Adrenal gland (tissue), 9 donors: ENCODE measurements at regions not wholly inside any gene's neighbourhood (a gene's known extent, or its start where the extent isn't known, plus 50 kb on each side); places are given as distances from the start of the nearest gene placed in this dataset.

ENCODE experiments used
- DNase-seq, 7 donors: peaks; one replicate each; pipeline ENCODE4 v3.0.0-alpha.2; 2019 to 2020
- H3K27ac ChIP-seq, 5 donors: fragments of 200-600 bp; sonication (generic) in 4 of 5; 1 replicate in 3 of 5; 2 replicates in 2 of 5; pipeline versions ENCODE4 v1.5.1 to v1.8.0; 2016 to 2020; ENCODE audit warnings: mild to moderate bottlenecking in 1 of 5
- H3K27me3 ChIP-seq: fragments of 200-600 bp; 2 replicates; pipeline ENCODE4 v1.8.0; 2021
- H3K36me3 ChIP-seq, 2 donors: fragments of 200-600 bp; replicated peaks in 1 of 2; 1 replicate in 1 of 2; 2 replicates in 1 of 2; pipeline versions ENCODE4 v1.5.1 to v1.8.0; 2018 to 2022
- H3K4me1 ChIP-seq, 2 donors: fragments of 200-600 bp; replicated peaks in 1 of 2; 1 replicate in 1 of 2; 2 replicates in 1 of 2; pipeline versions ENCODE4 v1.5.1 to v1.8.0; 2018 to 2021
- H3K4me3 ChIP-seq, 4 donors: fragments of 200-600 bp; sonication (generic) in 3 of 4; one replicate each; pipeline ENCODE4 v1.5.1; 2016 to 2018
- H3K9me3 ChIP-seq, 3 donors: fragments of 200-600 bp; sonication (generic) in 1 of 3; replicated peaks in 1 of 3; 1 replicate in 2 of 3; 2 replicates in 1 of 3; pipeline versions ENCODE4 v1.5.1 to v1.8.0; 2016 to 2021
- POLR2A ChIP-seq, 2 donors: fragments of 450-650 bp; IDR thresholded peaks; one replicate each; pipeline ENCODE4 v1.6.1; 2017; ENCODE audit warnings: antibody characterized with exemption in 2 of 2, mild to moderate bottlenecking in 2 of 2, moderate library complexity in 1 of 2
- WGBS, 4 donors: extraction: QIAGEN DNeasy Blood & Tissue Kit in 2 of 4; methylation state at CpG; one replicate each; pipeline versions ENCODE4 v1.1.5 to v1.1.7; 2013 to 2017; 5-methylcytosine and 5-hydroxymethylcytosine counted together
- intact Hi-C, 2 donors: fragments of 100-400 bp; cut with DNase I; formaldehyde crosslinking; loops; one replicate each; pipeline versions ENCODE4 v1.14.1 to v1.15.0; 2022 to 2023
- TF ChIP-seq, protein P1 (sequence below), 6 experiments: fragments of 450-650 bp in 4 of 6; fragments of 200-600 bp in 2 of 6; sonication (generic) in 1 of 6; IDR thresholded peaks; 1 replicate in 5 of 6; 2 replicates in 1 of 6; pipeline versions ENCODE4 v1.5.1 to v1.8.0; 2016 to 2021; ENCODE audit warnings: antibody characterized with exemption in 6 of 6, mild to moderate bottlenecking in 2 of 6, moderate library complexity in 1 of 6
- donor health status: healthy with polysubstance abuse.
- donor health status: Bipolar disorder and iron deficiency.
- donor health status: DM: yes; HTN: yes; CAD: no.
- donor health status: DM: no; HTN: no; CAD: no.
- donor health status: DM: no; HTN: no; CAD: no.

DNA sequence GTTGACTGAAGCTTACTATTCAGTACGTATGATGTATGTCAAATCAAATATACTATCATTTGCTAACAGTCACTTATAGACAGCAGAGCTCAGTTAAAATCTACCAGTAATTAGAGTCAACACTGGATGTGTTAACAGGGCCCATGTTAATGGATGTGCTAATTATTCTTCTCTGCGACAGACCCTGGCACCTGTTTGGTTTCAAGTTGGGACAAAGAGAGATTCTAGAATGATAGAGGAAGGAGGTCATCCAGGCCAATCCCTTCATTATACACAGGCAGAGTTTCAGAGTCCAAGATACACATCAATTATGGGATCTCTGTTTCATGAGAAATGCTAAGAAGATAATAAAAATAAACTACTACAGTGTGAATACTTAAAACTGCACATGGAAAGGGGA lies 615.0 kb downstream of the ZNF608 start:
- H3K4me1 ChIP-seq = peaks cover 0 to 8% of the 10 kb centered on the region in 2 donors
- TF ChIP-seq, protein P1, sequence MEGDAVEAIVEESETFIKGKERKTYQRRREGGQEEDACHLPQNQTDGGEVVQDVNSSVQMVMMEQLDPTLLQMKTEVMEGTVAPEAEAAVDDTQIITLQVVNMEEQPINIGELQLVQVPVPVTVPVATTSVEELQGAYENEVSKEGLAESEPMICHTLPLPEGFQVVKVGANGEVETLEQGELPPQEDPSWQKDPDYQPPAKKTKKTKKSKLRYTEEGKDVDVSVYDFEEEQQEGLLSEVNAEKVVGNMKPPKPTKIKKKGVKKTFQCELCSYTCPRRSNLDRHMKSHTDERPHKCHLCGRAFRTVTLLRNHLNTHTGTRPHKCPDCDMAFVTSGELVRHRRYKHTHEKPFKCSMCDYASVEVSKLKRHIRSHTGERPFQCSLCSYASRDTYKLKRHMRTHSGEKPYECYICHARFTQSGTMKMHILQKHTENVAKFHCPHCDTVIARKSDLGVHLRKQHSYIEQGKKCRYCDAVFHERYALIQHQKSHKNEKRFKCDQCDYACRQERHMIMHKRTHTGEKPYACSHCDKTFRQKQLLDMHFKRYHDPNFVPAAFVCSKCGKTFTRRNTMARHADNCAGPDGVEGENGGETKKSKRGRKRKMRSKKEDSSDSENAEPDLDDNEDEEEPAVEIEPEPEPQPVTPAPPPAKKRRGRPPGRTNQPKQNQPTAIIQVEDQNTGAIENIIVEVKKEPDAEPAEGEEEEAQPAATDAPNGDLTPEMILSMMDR (IDR thresholded peaks at IDR 0.05) = no peak
- no peak for TF ChIP-seq POLR2A (IDR thresholded peaks at IDR 0.05)
- DNase-seq = no peak
- no peaks in the 10 kb centered on the region for H3K36me3 ChIP-seq
- H3K9me3 ChIP-seq = no peaks in the 10 kb centered on the region
- no peak overlapping the region for H3K4me3 ChIP-seq
- no peak overlapping the region for H3K27ac ChIP-seq
- 81 to 95% (median 90%) methylated on average over 2 of the region's 2 CpGs for WGBS, 4 donors
- H3K27me3 ChIP-seq = no peaks in the 10 kb centered on the region
- intact Hi-C loops = no loop called here

DNA sequence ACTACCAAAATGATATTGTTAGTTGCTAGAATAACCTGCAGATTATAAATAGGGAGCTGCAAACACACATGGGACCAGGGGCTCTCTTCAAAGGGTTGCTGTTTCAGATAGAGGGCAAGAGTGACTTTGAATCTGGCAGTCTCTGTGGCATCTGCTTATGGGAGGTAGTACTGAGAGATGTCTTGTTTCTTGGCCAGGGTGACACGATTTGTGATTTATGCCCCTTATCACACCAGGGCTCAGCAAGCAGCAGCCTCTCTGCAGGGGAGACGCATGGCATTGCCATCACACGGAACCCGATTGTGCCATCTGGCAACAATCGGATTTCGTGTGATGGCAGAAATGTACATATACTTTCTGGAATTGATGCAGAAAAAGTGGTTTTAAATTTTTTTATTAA lies 615.6 kb downstream of the ZNF608 start:
- Histone ChIP-seq H3K4me3 (no peak overlapping the region), H3K9me3 (no peaks in the 10 kb centered on the region), H3K27me3 (no peaks in the 10 kb centered on the region), H3K27ac (no peak overlapping the region), H3K4me1 (peaks cover 0 to 8% of the 10 kb centered on the region in 2 donors), H3K36me3 (no peaks in the 10 kb centered on the region)
- WGBS, 4 donors = 83 to 94% (median 88%) methylated on average over 6 of the region's 6 CpGs
- intact Hi-C loops = no loop called here
- TF ChIP-seq, protein P1 (IDR thresholded peaks at IDR 0.05) = no peak
- no peak for TF ChIP-seq POLR2A (IDR thresholded peaks at IDR 0.05)
- DNase-seq = no peak

DNA sequence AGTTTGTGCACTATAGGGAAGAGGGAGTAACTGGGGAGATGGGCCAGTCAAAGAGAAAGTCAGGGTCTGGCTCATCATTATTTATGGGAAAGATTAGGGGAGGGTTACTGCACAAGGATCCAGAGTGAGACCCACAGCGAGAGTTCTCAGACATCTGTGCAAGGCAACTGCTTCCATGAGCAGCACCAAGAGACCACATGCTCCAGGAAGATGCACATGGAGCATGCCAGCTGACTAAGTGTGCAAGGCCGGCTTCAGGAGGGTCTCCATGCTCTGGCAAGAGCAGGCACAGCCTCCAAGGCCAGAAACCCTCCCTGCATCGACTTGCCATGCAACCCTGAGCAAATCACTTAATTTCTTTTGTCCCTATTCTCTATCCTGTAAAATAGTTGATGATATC lies 616.9 kb downstream of the CSNK1G3 start:
- Histone ChIP-seq H3K4me3 (no peak overlapping the region), H3K9me3 (no peaks in the 10 kb centered on the region), H3K27ac (no peak overlapping the region), H3K27me3 (no peaks in the 10 kb centered on the region), H3K4me1 (peaks cover 0 to 8% of the 10 kb centered on the region in 2 donors), H3K36me3 (no peaks in the 10 kb centered on the region)
- TF ChIP-seq, protein P1 (IDR thresholded peaks at IDR 0.05) = no peak
- TF ChIP-seq POLR2A (IDR thresholded peaks at IDR 0.05) = no peak
- 88 to 95% (median 94%) methylated on average over 3 of the region's 3 CpGs for WGBS, 4 donors
- no peak for DNase-seq
- intact Hi-C loops = no loop called here

DNA sequence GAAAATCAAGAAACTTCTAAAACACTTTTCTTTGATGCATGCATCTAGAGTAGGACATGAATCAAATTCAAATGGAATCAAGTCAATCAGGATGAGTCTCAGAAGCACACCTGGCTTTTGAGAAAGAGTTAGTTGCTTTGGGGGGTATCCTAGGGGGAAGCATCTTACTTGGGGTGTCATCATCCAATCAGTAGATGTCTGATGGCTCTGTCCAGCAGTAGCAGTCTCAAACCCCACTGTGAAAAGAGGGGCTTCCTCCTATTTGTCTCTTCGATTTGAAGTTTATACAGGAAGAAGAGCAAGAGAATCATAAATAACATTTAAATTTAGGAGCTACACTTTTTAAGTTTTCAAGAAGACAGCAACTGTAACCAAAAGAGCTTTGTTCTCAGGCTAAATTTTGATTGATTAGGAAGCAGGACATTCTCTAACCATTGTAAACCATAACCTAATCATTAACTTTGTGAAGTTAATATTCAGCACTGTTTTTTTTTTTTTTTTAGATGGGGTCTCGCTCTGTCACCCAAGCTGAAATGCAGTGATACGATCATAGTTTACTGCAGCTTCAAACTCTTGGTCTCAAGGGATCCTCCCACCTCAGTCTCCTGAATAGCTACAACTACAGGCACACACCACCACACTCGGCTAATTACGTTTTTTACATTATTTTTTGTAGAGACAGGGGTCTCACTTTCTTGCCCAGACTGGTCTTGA lies 614.7 kb downstream of the CSNK1G3 start:
- no peak for DNase-seq
- Histone ChIP-seq H3K9me3 (no peaks in the 10 kb centered on the region), H3K4me1 (peaks cover 0 to 8% of the 10 kb centered on the region in 2 donors), H3K4me3 (no peak overlapping the region), H3K36me3 (no peaks in the 10 kb centered on the region), H3K27me3 (no peaks in the 10 kb centered on the region), H3K27ac (no peak overlapping the region)
- 88 to 93% (median 90%) methylated on average over 5 of the region's 5 CpGs for WGBS, 4 donors
- no peak for TF ChIP-seq POLR2A (IDR thresholded peaks at IDR 0.05)
- intact Hi-C loops = no loop called here

DNA sequence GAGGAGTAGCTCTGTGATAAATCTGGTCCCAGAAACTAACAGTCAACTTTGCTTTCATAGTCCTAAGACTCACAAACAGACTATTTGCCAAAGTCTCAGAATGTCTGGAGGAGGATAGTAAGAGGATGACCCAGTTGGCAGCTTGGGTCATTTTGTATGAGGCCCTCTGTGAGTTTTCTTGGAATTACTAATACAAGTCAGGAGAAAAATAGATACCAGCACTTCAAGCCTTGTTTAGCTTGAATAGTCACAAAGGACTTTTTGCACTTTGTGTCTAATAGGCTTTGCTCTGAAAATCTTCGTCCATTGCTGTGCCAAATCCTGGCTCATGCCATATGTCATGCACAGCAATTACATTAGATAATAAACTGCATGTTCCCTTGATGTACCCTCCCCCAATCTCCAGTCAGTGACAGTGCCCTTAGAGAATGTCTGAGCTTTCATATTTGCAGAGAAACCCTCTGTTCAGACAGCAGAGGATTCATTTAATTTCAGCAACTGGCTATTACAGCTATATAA lies 612.8 kb downstream of the CSNK1G3 start:
- peaks cover 0 to 8% of the 10 kb centered on the region in 2 donors for H3K4me1 ChIP-seq
- no peak overlapping the region for H3K4me3 ChIP-seq
- no peak for DNase-seq
- WGBS, 4 donors = 59 to 73% (median 66%) methylated on average over 1 of the region's 1 CpG
- no peak overlapping the region for H3K27ac ChIP-seq
- no peaks in the 10 kb centered on the region for H3K9me3 ChIP-seq
- no peaks in the 10 kb centered on the region for H3K27me3 ChIP-seq
- intact Hi-C loops = no loop called here
- no peaks in the 10 kb centered on the region for H3K36me3 ChIP-seq
- no peak for TF ChIP-seq POLR2A (IDR thresholded peaks at IDR 0.05)
- TF ChIP-seq, protein P1 (IDR thresholded peaks at IDR 0.05) = no peak
